H1 (cell line): ENCODE measurements at regions not wholly inside any gene's neighbourhood (a gene's known extent, or its start where the extent isn't known, plus 50 kb on each side); places are given as distances from the start of the nearest gene placed in this dataset.

Experiments
- CTCF ChIA-PET: fragments of 300-600 bp; sonication (Branson Sonifier 250); formaldehyde crosslinking; loops from one replicate; lab custom pipeline; 2021; ENCODE audit not compliant: partially characterized antibody; lab: Charles Lee
- POLR2A ChIA-PET: fragments of 300-600 bp; sonication (Branson Sonifier 250); formaldehyde crosslinking; loops from one replicate; lab custom pipeline; 2021; ENCODE audit warnings: inconsistent platforms; ENCODE audit not compliant: partially characterized antibody; lab: Charles Lee
- DNase-seq, 2 experiments: peaks; one replicate each; pipeline versions ENCODE4 v3.0.0 to v3.0.0-alpha.2; 2010 to 2022; ENCODE audit warnings: low spot score in 2 of 2, low read depth in 1 of 2, mixed read lengths in 1 of 2
- FAIRE-seq: peaks from 2 replicates; lab custom pipeline; 2011; peaks lifted over from hg19 to GRCh38; lab: Jason Lieb, UNC
- H2AFZ ChIP-seq: 2 replicates; pipeline ENCODE4 v1.8.1; 2012; ENCODE audit warnings: low read length, inconsistent platforms
- H2AK5ac ChIP-seq: 2 replicates; pipeline ENCODE4 v1.6.1; 2013; ENCODE audit warnings: low read depth, low read length
- H2BK120ac ChIP-seq: replicated peaks from 2 replicates; pipeline ENCODE3; 2013; ENCODE audit warnings: low read depth, low read length, inconsistent platforms
- H2BK12ac ChIP-seq: 2 replicates; pipeline ENCODE4 v1.6.1; 2013; ENCODE audit warnings: low read depth, low read length
- H2BK15ac ChIP-seq: 2 replicates; pipeline ENCODE4 v1.6.1; 2013; ENCODE audit warnings: low read length
- H2BK20ac ChIP-seq: 2 replicates; pipeline ENCODE4 v1.6.1; 2013; ENCODE audit warnings: low read length
- H2BK5ac ChIP-seq: 2 replicates; pipeline ENCODE4 v1.6.1; 2013; ENCODE audit warnings: low read depth, low read length
- H3K14ac ChIP-seq: 2 replicates; pipeline ENCODE4 v1.6.1; 2013; ENCODE audit warnings: inconsistent platforms; ENCODE audit not compliant: insufficient read length
- H3K18ac ChIP-seq: 2 replicates; pipeline ENCODE4 v1.6.1; 2013; ENCODE audit warnings: low read length; ENCODE audit errors: extremely low read depth
- H3K23ac ChIP-seq: 2 replicates; pipeline ENCODE4 v1.6.1; 2013; ENCODE audit warnings: inconsistent platforms; ENCODE audit not compliant: insufficient read length
- H3K23me2 ChIP-seq: 2 replicates; pipeline ENCODE4 v1.6.1; 2013; ENCODE audit warnings: low read depth, low read length
- H3K27ac ChIP-seq: 2 replicates; pipeline ENCODE4 v1.6.1; 2011; ENCODE audit warnings: low read depth, low read length, inconsistent platforms
- H3K27me3 ChIP-seq, 4 experiments: replicated peaks in 1 of 4; 1 replicate in 1 of 4; 2 replicates in 3 of 4; pipeline versions ENCODE4 v1.6.1 to v1.8.1; 2011 to 2013; ENCODE audit warnings: low read length in 3 of 4, mild to moderate bottlenecking in 3 of 4, inconsistent platforms in 2 of 4, mixed read lengths in 2 of 4, moderate library complexity in 1 of 4; ENCODE audit not compliant: control insufficient read depth in 3 of 4, insufficient read depth in 3 of 4; ENCODE audit errors: extremely low read depth in 1 of 4
- H3K36me3 ChIP-seq, 4 experiments: 2 replicates each; pipeline versions ENCODE4 v1.6.1 to v1.8.1; 2011 to 2013; ENCODE audit warnings: mild to moderate bottlenecking in 4 of 4, low read length in 3 of 4, moderate library complexity in 2 of 4, control low read depth in 1 of 4, inconsistent platforms in 1 of 4; ENCODE audit not compliant: insufficient read depth in 4 of 4, control insufficient read depth in 2 of 4
- H3K4ac ChIP-seq: replicated peaks from 2 replicates; pipeline ENCODE3; 2013; ENCODE audit warnings: low read length, low read depth, mixed read lengths, inconsistent platforms; ENCODE audit not compliant: insufficient read length
- H3K4me1 ChIP-seq, 4 experiments: replicated peaks in 1 of 4; 1 replicate in 1 of 4; 2 replicates in 3 of 4; pipeline versions ENCODE4 v1.6.1 to v1.8.1; 2011 to 2013; ENCODE audit warnings: low read length in 3 of 4, inconsistent platforms in 2 of 4, mixed read lengths in 1 of 4; ENCODE audit not compliant: insufficient read depth in 4 of 4, control insufficient read depth in 3 of 4
- H3K4me2 ChIP-seq, 2 experiments: 2 replicates each; pipeline versions ENCODE4 v1.6.1 to v1.8.1; 2011 to 2013; ENCODE audit warnings: low read depth in 2 of 2, low read length in 2 of 2, control low read depth in 1 of 2, inconsistent platforms in 1 of 2, mild to moderate bottlenecking in 1 of 2; ENCODE audit not compliant: insufficient read depth in 1 of 2
- H3K4me3 ChIP-seq, 4 experiments: fragments of 200-600, 300-600 bp in 1 of 4; sonication (generic), shearing (Covaris generic), sonication (Bioruptor Twin) in 1 of 4; 2 replicates each; pipeline versions ENCODE4 v1.5.1 to v1.8.1; 2011 to 2016; ENCODE audit warnings: low read length in 4 of 4, low read depth in 3 of 4, control low read depth in 2 of 4, inconsistent platforms in 2 of 4, mild to moderate bottlenecking in 2 of 4, mixed read lengths in 1 of 4, moderate library complexity in 1 of 4; ENCODE audit not compliant: insufficient read depth in 2 of 4; ENCODE audit errors: extremely low read depth in 1 of 4
- H3K56ac ChIP-seq: replicated peaks from 2 replicates; pipeline ENCODE3; 2013; ENCODE audit warnings: low read depth, mild to moderate bottlenecking, mixed read lengths, low read length, inconsistent platforms; ENCODE audit not compliant: insufficient read length
- H3K79me1 ChIP-seq: 2 replicates; pipeline ENCODE4 v1.6.1; 2013; ENCODE audit warnings: low read depth, low read length, control low read depth
- H3K79me2 ChIP-seq, 2 experiments: 2 replicates each; pipeline versions ENCODE4 v1.6.1 to v1.8.1; 2012 to 2013; ENCODE audit warnings: low read length in 2 of 2, mild to moderate bottlenecking in 2 of 2, inconsistent platforms in 1 of 2; ENCODE audit not compliant: insufficient read depth in 2 of 2, control insufficient read depth in 1 of 2
- H3K9ac ChIP-seq, 4 experiments: replicated peaks in 1 of 4; 1 replicate in 1 of 4; 2 replicates in 3 of 4; pipeline versions ENCODE4 v1.6.1 to v1.8.1; 2011 to 2013; ENCODE audit warnings: low read depth in 3 of 4, low read length in 3 of 4, control low read depth in 2 of 4, mild to moderate bottlenecking in 2 of 4, moderate library complexity in 2 of 4, inconsistent platforms in 1 of 4; ENCODE audit errors: extremely low read depth in 1 of 4
- H3K9me3 ChIP-seq, 2 experiments: 2 replicates each; pipeline versions ENCODE4 v1.6.1 to v1.8.1; 2012 to 2013; ENCODE audit warnings: mild to moderate bottlenecking in 2 of 2, moderate library complexity in 2 of 2, control low read depth in 1 of 2, inconsistent platforms in 1 of 2, low read depth in 1 of 2, low read length in 1 of 2, mixed read lengths in 1 of 2; ENCODE audit not compliant: insufficient read depth in 2 of 2
- H4K20me1 ChIP-seq, 2 experiments: replicated peaks in 1 of 2; 2 replicates each; pipeline versions ENCODE3 to v1.8.1; 2011 to 2013; ENCODE audit warnings: inconsistent platforms in 2 of 2, low read length in 2 of 2, mild to moderate bottlenecking in 1 of 2; ENCODE audit not compliant: insufficient read depth in 2 of 2, control insufficient read depth in 1 of 2
- H4K5ac ChIP-seq: 2 replicates; pipeline ENCODE4 v1.6.1; 2013; ENCODE audit warnings: low read length, low read depth, mixed read lengths, inconsistent platforms; ENCODE audit not compliant: insufficient read length
- H4K8ac ChIP-seq: 2 replicates; pipeline ENCODE4 v1.8.0; 2013; ENCODE audit warnings: mild to moderate bottlenecking, moderate library complexity, low read length, inconsistent platforms; ENCODE audit not compliant: insufficient read depth; ENCODE audit errors: extremely low read depth
- H4K91ac ChIP-seq: replicated peaks from 2 replicates; pipeline ENCODE3; 2013; ENCODE audit warnings: low read length, mixed read lengths, inconsistent platforms; ENCODE audit not compliant: insufficient read length
- ASH2L ChIP-seq: fragments of 200-600, 300-600 bp; sonication (generic); IDR thresholded peaks from one replicate; pipeline ENCODE4 v1.7.1; 2017; ENCODE audit warnings: low read length
- BACH1 ChIP-seq: IDR thresholded peaks from 2 replicates; pipeline ENCODE4 v1.6.1; 2012; ENCODE audit warnings: low read length, improper control_type of control experiment
- CTBP2 ChIP-seq: IDR thresholded peaks from 2 replicates; pipeline ENCODE4 v1.7.0; 2011; ENCODE audit warnings: borderline replicate concordance, mild to moderate bottlenecking, moderate library complexity, mixed read lengths, low read length; ENCODE audit not compliant: insufficient read depth, insufficient read length
- HDAC6 ChIP-seq: IDR thresholded peaks from one replicate; pipeline ENCODE4 v1.7.1; 2012; ENCODE audit warnings: low read depth, mild to moderate bottlenecking, inconsistent platforms, low read length, moderate library complexity
- JUND ChIP-seq: IDR thresholded peaks from 2 replicates; pipeline ENCODE4 v1.6.1; 2011; ENCODE audit warnings: mild to moderate bottlenecking, improper control_type of control experiment, low read length
- MAFK ChIP-seq: IDR thresholded peaks from 2 replicates; pipeline ENCODE4 v1.6.1; 2012; ENCODE audit warnings: low read depth, mild to moderate bottlenecking, improper control_type of control experiment, low read length
- NRF1 ChIP-seq: IDR thresholded peaks from 2 replicates; pipeline ENCODE4 v1.6.1; 2011; ENCODE audit warnings: mild to moderate bottlenecking, low read depth, low read length, improper control_type of control experiment
- SP2 ChIP-seq: IDR thresholded peaks from 2 replicates; pipeline ENCODE4 v1.6.1; 2012; ENCODE audit warnings: mild to moderate bottlenecking, low read length, inconsistent platforms
- TCF12 ChIP-seq: IDR thresholded peaks from 2 replicates; pipeline ENCODE4 v1.6.1; 2011; ENCODE audit warnings: low read depth, mild to moderate bottlenecking, low read length
- WGBS, 2 experiments: shearing (Covaris generic) in 1 of 2; methylation state at CpG; one replicate each; pipeline versions ENCODE4 v1.1.6 to v1.1.7; 2013 to 2015; ENCODE audit warnings: low lambda C conversion rate in 2 of 2, mixed read lengths in 2 of 2, inconsistent platforms in 1 of 2, low coverage in 1 of 2, missing lambda C conversion rate in 1 of 2; ENCODE audit not compliant: insufficient replicate concordance in 2 of 2, insufficient coverage in 1 of 2, insufficient read length in 1 of 2; ENCODE audit errors: extremely low coverage in 1 of 2, missing lambda C conversion rate in 1 of 2; 5-methylcytosine and 5-hydroxymethylcytosine counted together
- TF ChIP-seq, protein P1 (sequence below): IDR thresholded peaks from 2 replicates; pipeline ENCODE4 v1.6.1; 2011; ENCODE audit warnings: low read depth, mild to moderate bottlenecking, low read length; ENCODE audit not compliant: insufficient read depth
- TF ChIP-seq, protein P2 (sequence below): IDR thresholded peaks from 2 replicates; pipeline ENCODE4 v1.6.1; 2012; ENCODE audit warnings: inconsistent platforms

DNA sequence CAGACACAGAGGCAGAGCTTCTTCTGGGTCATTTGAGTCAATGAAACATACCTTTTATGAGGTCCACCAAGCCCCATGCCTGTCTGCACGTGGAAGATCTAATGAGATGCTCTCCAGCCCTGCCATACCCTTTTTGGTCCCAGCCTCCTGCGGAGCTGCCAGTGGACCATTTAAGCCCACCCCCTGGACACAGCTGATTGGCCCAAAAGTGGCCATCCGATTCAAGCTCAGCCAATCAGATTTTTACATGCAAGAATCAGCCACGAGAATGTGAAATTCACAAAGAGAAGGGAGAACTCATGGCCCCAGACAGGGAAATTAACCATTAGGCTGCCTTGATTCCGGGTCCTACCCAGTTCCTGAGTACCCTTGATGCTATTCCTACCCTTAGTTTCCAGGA, 231.0 kb upstream of the EEF2KMT start:
- Histone ChIP-seq H3K14ac (no peak overlapping the region), H3K4ac (no peak overlapping the region), H2BK5ac (no peak overlapping the region), H3K4me2 (no peak overlapping the region), H3K9ac (no peak overlapping the region), H3K4me3 (no peak overlapping the region), H4K8ac (no peak overlapping the region), H3K79me2 (no peaks in the 10 kb centered on the region), H3K79me1 (no peaks in the 10 kb centered on the region), H2BK12ac (no peak overlapping the region), H2BK15ac (no peak overlapping the region), H3K27ac (no peak overlapping the region), H3K9me3 (peaks cover 5 to 16% of the 10 kb centered on the region in 2 experiments; a peak in 2 of 4 replicates), H3K23ac (no peak overlapping the region), H3K27me3 (peaks cover 0 to 1% (median 0%) of the 10 kb centered on the region in 4 experiments; a peak in 2 of 7 replicates), H2BK20ac (no peak overlapping the region), H2BK120ac (no peak overlapping the region), H3K36me3 (no peaks in the 10 kb centered on the region; a peak in 1 of 8 replicates), H2AK5ac (no peak overlapping the region), H4K5ac (no peak overlapping the region), H2AFZ (no peak overlapping the region), H4K20me1 (no peaks in the 10 kb centered on the region), H3K56ac (no peak overlapping the region), H3K23me2 (no peaks in the 10 kb centered on the region), H3K4me1 (peaks cover 2 to 10% (median 5%) of the 10 kb centered on the region in 4 experiments), H3K18ac (no peak overlapping the region), H4K91ac (no peak overlapping the region)
- no peak for TF ChIP-seq MAFK
- no peak for TF ChIP-seq CTBP2
- no peak for TF ChIP-seq NRF1
- TF ChIP-seq, protein P1, sequence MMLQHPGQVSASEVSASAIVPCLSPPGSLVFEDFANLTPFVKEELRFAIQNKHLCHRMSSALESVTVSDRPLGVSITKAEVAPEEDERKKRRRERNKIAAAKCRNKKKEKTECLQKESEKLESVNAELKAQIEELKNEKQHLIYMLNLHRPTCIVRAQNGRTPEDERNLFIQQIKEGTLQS, result no peak
- no peak for TF ChIP-seq JUND
- no peak for TF ChIP-seq SP2
- no peak for TF ChIP-seq TCF12
- TF ChIP-seq BACH1, result no peak
- TF ChIP-seq, protein P2, sequence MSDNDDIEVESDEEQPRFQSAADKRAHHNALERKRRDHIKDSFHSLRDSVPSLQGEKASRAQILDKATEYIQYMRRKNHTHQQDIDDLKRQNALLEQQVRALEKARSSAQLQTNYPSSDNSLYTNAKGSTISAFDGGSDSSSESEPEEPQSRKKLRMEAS, result no peak
- TF ChIP-seq HDAC6, result no peak
- TF ChIP-seq ASH2L, result no peak
- no peak for FAIRE-seq
- 88% methylated on average over 5 of the region's 5 CpGs; no CpG with 5 or more reads in 1 of the 2 experiments for WGBS, 2 experiments
- ChIA-PET POLR2A (no interaction called here), CTCF (interaction anchor here (1.8 kb wide), 1 partner anchor 21 kb away, joined by 4 read pairs; no protein-coding TSS in a partner anchor)
- DNase-seq, result no peak
